SKM-1 (cell line): ENCODE measurements at regions not wholly inside any gene's neighbourhood (a gene's known extent, or its start where the extent isn't known, plus 50 kb on each side); places are given as distances from the start of the nearest gene placed in this dataset.

Experiments
- DNase-seq: peaks from one replicate; lab custom pipeline; 2025; ENCODE audit not compliant: unreplicated experiment; lab: John Stamatoyannopoulos, UW

GRCh38 chr20:55784036-55784435 is 221.3 kb downstream of the CBLN4 start:
- no peak for DNase-seq

- DNase-seq, result no peak
These were observed 221.9 kb downstream of the CBLN4 start for GRCh38 chr20:55783381-55783780.

- no peak for DNase-seq
These were observed 222.4 kb downstream of the CBLN4 start for GRCh38 chr20:55782912-55783253.

GRCh38 chr20:55782224-55782911 is 223.0 kb downstream of the CBLN4 start:
- no peak for DNase-seq

- DNase-seq, result no peak
These were observed 226.5 kb downstream of the CBLN4 start for GRCh38 chr20:55778796-55779195.

- no peak for DNase-seq
These were observed 227.7 kb downstream of the CBLN4 start for GRCh38 chr20:55777641-55778040.

- no peak for DNase-seq
These were observed 229.1 kb downstream of the CBLN4 start for GRCh38 chr20:55776176-55776575.

GRCh38 chr20:55774628-55775027 is 230.7 kb downstream of the CBLN4 start:
- no peak for DNase-seq

- no peak for DNase-seq
These were observed 243.5 kb downstream of the CBLN4 start for GRCh38 chr20:55761797-55762196.

GRCh38 chr20:55761100-55761499 is 244.2 kb downstream of the CBLN4 start:
- no peak for DNase-seq

GRCh38 chr20:55760586-55760985 is 244.7 kb downstream of the CBLN4 start:
- DNase-seq, result no peak

GRCh38 chr20:55755861-55756260 is 249.5 kb downstream of the CBLN4 start:
- no peak for DNase-seq

GRCh38 chr20:55755411-55755810 is 249.9 kb downstream of the CBLN4 start:
- no peak for DNase-seq

GRCh38 chr20:55746723-55747122 is 258.6 kb downstream of the CBLN4 start:
- no peak for DNase-seq

- DNase-seq, result no peak
These were observed 259.5 kb downstream of the CBLN4 start for GRCh38 chr20:55745840-55746239.

- DNase-seq, result no peak
These were observed 260.4 kb downstream of the CBLN4 start for GRCh38 chr20:55744896-55745295.

- DNase-seq, result no peak
These were observed 263.5 kb downstream of the CBLN4 start for GRCh38 chr20:55741801-55742200.

GRCh38 chr20:55740076-55740475 is 265.2 kb downstream of the CBLN4 start:
- no peak for DNase-seq

GRCh38 chr20:55730321-55730720 is 275.0 kb downstream of the CBLN4 start:
- no peak for DNase-seq

- no peak for DNase-seq
These were observed 290.6 kb downstream of the CBLN4 start for GRCh38 chr20:55714736-55715135.

- no peak for DNase-seq
These were observed 291.2 kb downstream of the CBLN4 start for GRCh38 chr20:55714082-55714481.

- no peak for DNase-seq
These were observed 300.9 kb downstream of the CBLN4 start for GRCh38 chr20:55704458-55704857.

- peak; percentile 2 for DNase-seq
These were observed 303.9 kb downstream of the CBLN4 start for GRCh38 chr20:55701467-55701866.
